Left ventricle myocardium inferior (tissue), 1 donor: ENCODE measurements at regions not wholly inside any gene's neighbourhood (a gene's known extent, or its start where the extent isn't known, plus 50 kb on each side); places are given as distances from the start of the nearest gene placed in this dataset.
"Not testable (repeated sequence)": the region's sequence is repeated elsewhere in the genome, so short reads cannot be mapped to it uniquely, and the experiment has no call there.

Source experiments
- DNase-seq: peaks from one replicate; pipeline ENCODE4 v3.0.0-alpha.2; 2020
- H3K27ac ChIP-seq: fragments of 200-600 bp; replicated peaks from 2 replicates; pipeline ENCODE4 v1.8.0; 2021
- H3K27me3 ChIP-seq: fragments of 200-600 bp; 2 replicates; pipeline ENCODE4 v1.8.0; 2021; ENCODE audit warnings: low read depth
- H3K36me3 ChIP-seq: fragments of 200-600 bp; 2 replicates; pipeline ENCODE4 v1.8.0; 2021
- H3K4me1 ChIP-seq: fragments of 200-600 bp; 2 replicates; pipeline ENCODE4 v1.8.0; 2021
- H3K4me3 ChIP-seq: fragments of 200-600 bp; 2 replicates; pipeline ENCODE4 v1.8.0; 2021; ENCODE audit warnings: mild to moderate bottlenecking, moderate library complexity
- H3K9me3 ChIP-seq: fragments of 200-600 bp; replicated peaks from 2 replicates; pipeline ENCODE4 v1.8.0; 2021
- CTCF ChIP-seq: fragments of 200-600 bp; IDR thresholded peaks from 2 replicates; pipeline ENCODE4 v1.8.0; 2021; ENCODE audit warnings: antibody characterized with exemption, mild to moderate bottlenecking, borderline replicate concordance
- intact Hi-C: fragments of 100-400 bp; cut with micrococcal nuclease; formaldehyde crosslinking; loops from one replicate; pipeline ENCODE4 v1.11.0; 2022
- donor health status: DM: no; HTN: yes; CAD: no; lungs with severe emphysema.

- H3K9me3 ChIP-seq, result peaks cover 17% of the 10 kb centered on the region
- no peak for TF ChIP-seq CTCF
- no peaks in the 10 kb centered on the region for H3K4me1 ChIP-seq
- DNase-seq, result no peak
- intact Hi-C loops, result no loop called here
- H3K27me3 ChIP-seq, result no peaks in the 10 kb centered on the region
- H3K36me3 ChIP-seq, result no peaks in the 10 kb centered on the region
- H3K27ac ChIP-seq, result no peak overlapping the region
- no peak overlapping the region for H3K4me3 ChIP-seq
Observed at GRCh38 chr2:14779252-14779651, 146.7 kb downstream of the LRATD1 start.

DNA sequence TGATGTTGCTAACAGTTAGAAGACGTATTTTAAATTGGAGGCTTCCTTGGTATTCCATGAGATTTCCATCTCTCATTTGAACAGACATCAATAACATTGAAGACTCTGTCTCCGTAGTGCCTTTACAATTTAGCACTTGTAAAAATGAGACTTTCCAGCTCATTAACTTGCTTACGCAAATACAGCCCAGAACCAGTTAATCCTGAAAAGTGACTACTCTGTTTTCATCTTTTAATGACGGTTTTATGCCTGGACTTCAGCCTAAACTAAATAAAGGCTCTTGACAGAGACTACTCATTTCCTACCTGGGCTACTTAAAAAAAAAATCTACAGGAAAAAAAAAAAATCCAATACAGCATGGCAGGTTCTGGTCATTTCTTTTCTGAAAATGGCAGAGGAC, 148.6 kb downstream of the LRATD1 start:
- Histone ChIP-seq H3K27ac (no peak overlapping the region), H3K9me3 (peaks cover 20% of the 10 kb centered on the region), H3K4me3 (no peak overlapping the region), H3K27me3 (no peaks in the 10 kb centered on the region), H3K4me1 (no peaks in the 10 kb centered on the region), H3K36me3 (no peaks in the 10 kb centered on the region)
- no peak for DNase-seq
- intact Hi-C loops, result no loop called here
- TF ChIP-seq CTCF, result no peak

GRCh38 chr2:14788814-14789213, 156.3 kb downstream of the LRATD1 start:
- H3K4me1 ChIP-seq, H3K27ac ChIP-seq, intact Hi-C loops, H3K4me3 ChIP-seq, H3K27me3 ChIP-seq, DNase-seq, H3K36me3 ChIP-seq: not testable (repeated sequence)
- peaks cover 23% of the 10 kb centered on the region for H3K9me3 ChIP-seq

- intact Hi-C loops, result no loop called here
- TF ChIP-seq CTCF, result no peak
- no peak overlapping the region for H3K27ac ChIP-seq
- DNase-seq, result no peak
- no peak overlapping the region for H3K4me3 ChIP-seq
- H3K27me3 ChIP-seq, result no peaks in the 10 kb centered on the region
- H3K9me3 ChIP-seq, result peaks cover 16% of the 10 kb centered on the region
- no peaks in the 10 kb centered on the region for H3K4me1 ChIP-seq
- no peaks in the 10 kb centered on the region for H3K36me3 ChIP-seq
Observed at GRCh38 chr2:14790041-14790640, 157.6 kb downstream of the LRATD1 start.

- no peaks in the 10 kb centered on the region for H3K36me3 ChIP-seq
- intact Hi-C loops, result no loop called here
- H3K4me3 ChIP-seq, result no peak overlapping the region
- H3K27ac ChIP-seq, result no peak overlapping the region
- H3K9me3 ChIP-seq, result peaks cover 32% of the 10 kb centered on the region
- TF ChIP-seq CTCF, result no peak
- DNase-seq, result no peak
- H3K27me3 ChIP-seq, result no peaks in the 10 kb centered on the region
- no peaks in the 10 kb centered on the region for H3K4me1 ChIP-seq
Observed at GRCh38 chr2:14803994-14804393, 171.5 kb downstream of the LRATD1 start.

GRCh38 chr2:14804902-14805301, 172.4 kb downstream of the LRATD1 start:
- DNase-seq, result no peak
- no peak for TF ChIP-seq CTCF
- intact Hi-C loops, result no loop called here
- Histone ChIP-seq H3K4me1 (no peaks in the 10 kb centered on the region), H3K27ac (no peak overlapping the region), H3K9me3 (peaks cover 23% of the 10 kb centered on the region), H3K36me3 (no peaks in the 10 kb centered on the region), H3K27me3 (no peaks in the 10 kb centered on the region), H3K4me3 (no peak overlapping the region)
